ENCODE measurements at regions not wholly inside any gene's neighbourhood (a gene's known extent, or its start where the extent isn't known, plus 50 kb on each side); places are given as distances from the start of the nearest gene placed in this dataset.

- no peak for TF ChIP-seq YY1 (IDR thresholded peaks at IDR 0.05; ENCODE audit: insufficient read depth, insufficient read length)
- no peak for TF ChIP-seq SUZ12 (IDR thresholded peaks at IDR 0.05; ENCODE audit: extremely low read depth, insufficient read depth, insufficient read length)
- no peak for TF ChIP-seq ZNF274 (IDR thresholded peaks at IDR 0.05; ENCODE audit: low read depth, low read length)
These were observed 71.0 kb downstream of the NENF start for GRCh38 chr1:212503714-212504113.
